ENCODE measurements at regions not wholly inside any gene's neighbourhood (a gene's known extent, or its start where the extent isn't known, plus 50 kb on each side); places are given as distances from the start of the nearest gene placed in this dataset.

- no peak overlapping the region for H3K27ac ChIP-seq
- no peak for TF ChIP-seq CTCF (conservative IDR thresholded peaks at IDR 0.05; ENCODE audit: low read depth, low read length)
- no peaks in the 10 kb centered on the region for H3K36me3 ChIP-seq (ENCODE audit: insufficient read depth)
- no peaks in the 10 kb centered on the region for H3K79me2 ChIP-seq (ENCODE audit: insufficient read depth, low read depth)
- H3K9ac ChIP-seq, result no peak overlapping the region
- H3K4me2 ChIP-seq, result no peak overlapping the region
- H2AFZ ChIP-seq (ENCODE audit: low read depth), result no peak overlapping the region
- no peaks in the 10 kb centered on the region for H3K27me3 ChIP-seq (ENCODE audit: insufficient read depth, low read depth)
- H3K4me3 ChIP-seq (IDR thresholded peaks at IDR 0.05; ENCODE audit: insufficient read depth, low read depth, low read length), result no peak overlapping the region
- no peaks in the 10 kb centered on the region for H4K20me1 ChIP-seq (ENCODE audit: insufficient read depth)
- no peaks in the 10 kb centered on the region for H3K4me1 ChIP-seq (ENCODE audit: low read depth, poor library complexity, severe bottlenecking)
Observed at GRCh38 chr6:41437604-41438003, 102.2 kb downstream of the NCR2 start.

- no peak overlapping the region for H3K4me2 ChIP-seq
- H3K79me2 ChIP-seq (ENCODE audit: insufficient read depth, low read depth), result no peaks in the 10 kb centered on the region
- no peaks in the 10 kb centered on the region for H3K27me3 ChIP-seq (ENCODE audit: insufficient read depth, low read depth)
- H2AFZ ChIP-seq (ENCODE audit: low read depth), result no peak overlapping the region
- TF ChIP-seq CTCF (conservative IDR thresholded peaks at IDR 0.05; ENCODE audit: low read depth, low read length), result no peak
- H3K27ac ChIP-seq, result no peak overlapping the region
- no peak overlapping the region for H3K9ac ChIP-seq
- H3K4me3 ChIP-seq (IDR thresholded peaks at IDR 0.05; ENCODE audit: insufficient read depth, low read depth, low read length), result no peak overlapping the region
- no peaks in the 10 kb centered on the region for H3K36me3 ChIP-seq (ENCODE audit: insufficient read depth)
- H4K20me1 ChIP-seq (ENCODE audit: insufficient read depth), result no peaks in the 10 kb centered on the region
- no peaks in the 10 kb centered on the region for H3K4me1 ChIP-seq (ENCODE audit: low read depth, poor library complexity, severe bottlenecking)
Observed at GRCh38 chr6:41438746-41439145, 103.3 kb downstream of the NCR2 start.

GRCh38 chr6:41439524-41440418 is 104.4 kb downstream of the NCR2 start:
- H3K4me3 ChIP-seq (IDR thresholded peaks at IDR 0.05; ENCODE audit: insufficient read depth, low read depth, low read length), result no peak overlapping the region
- H3K4me2 ChIP-seq, result no peak overlapping the region
- no peaks in the 10 kb centered on the region for H3K79me2 ChIP-seq (ENCODE audit: insufficient read depth, low read depth)
- no peaks in the 10 kb centered on the region for H3K4me1 ChIP-seq (ENCODE audit: low read depth, poor library complexity, severe bottlenecking)
- no peak overlapping the region for H2AFZ ChIP-seq (ENCODE audit: low read depth)
- no peaks in the 10 kb centered on the region for H4K20me1 ChIP-seq (ENCODE audit: insufficient read depth)
- H3K27ac ChIP-seq, result no peak overlapping the region
- no peak overlapping the region for H3K9ac ChIP-seq
- no peak for TF ChIP-seq CTCF (conservative IDR thresholded peaks at IDR 0.05; ENCODE audit: low read depth, low read length)
- H3K27me3 ChIP-seq (ENCODE audit: insufficient read depth, low read depth), result no peaks in the 10 kb centered on the region
- no peaks in the 10 kb centered on the region for H3K36me3 ChIP-seq (ENCODE audit: insufficient read depth)

GRCh38 chr6:41440958-41441357 is 105.2 kb upstream of the FOXP4 start:
- no peaks in the 10 kb centered on the region for H3K4me1 ChIP-seq (ENCODE audit: low read depth, poor library complexity, severe bottlenecking)
- no peaks in the 10 kb centered on the region for H3K79me2 ChIP-seq (ENCODE audit: insufficient read depth, low read depth)
- no peak overlapping the region for H3K4me2 ChIP-seq
- no peaks in the 10 kb centered on the region for H3K27me3 ChIP-seq (ENCODE audit: insufficient read depth, low read depth)
- no peak for TF ChIP-seq CTCF (conservative IDR thresholded peaks at IDR 0.05; ENCODE audit: low read depth, low read length)
- no peaks in the 10 kb centered on the region for H3K36me3 ChIP-seq (ENCODE audit: insufficient read depth)
- no peak overlapping the region for H3K9ac ChIP-seq
- H2AFZ ChIP-seq (ENCODE audit: low read depth), result no peak overlapping the region
- H3K4me3 ChIP-seq (IDR thresholded peaks at IDR 0.05; ENCODE audit: insufficient read depth, low read depth, low read length), result no peak overlapping the region
- H3K27ac ChIP-seq, result no peak overlapping the region
- no peaks in the 10 kb centered on the region for H4K20me1 ChIP-seq (ENCODE audit: insufficient read depth)
